GM12873 (cell line): ENCODE measurements at regions not wholly inside any gene's neighbourhood (a gene's known extent, or its start where the extent isn't known, plus 50 kb on each side); places are given as distances from the start of the nearest gene placed in this dataset.

ENCODE experiments used
- TF ChIP-seq, protein P1 (sequence below): IDR thresholded peaks from 2 replicates; pipeline ENCODE4 v1.5.1; 2012; ENCODE audit warnings: low read depth, mild to moderate bottlenecking, moderate library complexity, low read length, control low read depth; ENCODE audit not compliant: insufficient read depth; ENCODE audit errors: missing control alignments

DNA sequence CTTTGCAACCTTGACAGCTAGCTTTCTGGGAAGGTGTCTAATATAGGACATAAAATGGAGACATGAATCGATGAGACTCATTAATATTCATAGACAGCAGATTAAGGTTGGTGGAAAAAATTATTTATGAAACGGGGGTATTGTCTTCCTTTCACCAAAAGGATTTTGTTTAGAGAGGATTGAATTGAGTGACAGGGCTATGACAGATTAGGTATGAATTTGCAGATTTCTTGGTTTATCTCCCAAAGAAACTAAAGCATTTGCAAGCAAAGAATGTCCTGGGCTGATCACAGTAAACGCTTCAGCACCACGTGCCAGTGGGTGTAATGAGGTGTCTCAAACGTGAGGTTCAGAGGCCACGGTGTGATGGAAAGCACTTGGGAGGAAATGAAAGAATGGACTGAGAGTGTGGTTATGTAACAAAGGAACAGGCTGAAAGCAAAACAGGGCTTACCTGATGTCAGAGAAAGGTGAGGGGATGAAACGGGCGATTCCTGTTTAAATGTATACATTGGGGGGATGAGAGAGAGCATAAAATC is 329.2 kb upstream of the NPVF start:
- TF ChIP-seq, protein P1, sequence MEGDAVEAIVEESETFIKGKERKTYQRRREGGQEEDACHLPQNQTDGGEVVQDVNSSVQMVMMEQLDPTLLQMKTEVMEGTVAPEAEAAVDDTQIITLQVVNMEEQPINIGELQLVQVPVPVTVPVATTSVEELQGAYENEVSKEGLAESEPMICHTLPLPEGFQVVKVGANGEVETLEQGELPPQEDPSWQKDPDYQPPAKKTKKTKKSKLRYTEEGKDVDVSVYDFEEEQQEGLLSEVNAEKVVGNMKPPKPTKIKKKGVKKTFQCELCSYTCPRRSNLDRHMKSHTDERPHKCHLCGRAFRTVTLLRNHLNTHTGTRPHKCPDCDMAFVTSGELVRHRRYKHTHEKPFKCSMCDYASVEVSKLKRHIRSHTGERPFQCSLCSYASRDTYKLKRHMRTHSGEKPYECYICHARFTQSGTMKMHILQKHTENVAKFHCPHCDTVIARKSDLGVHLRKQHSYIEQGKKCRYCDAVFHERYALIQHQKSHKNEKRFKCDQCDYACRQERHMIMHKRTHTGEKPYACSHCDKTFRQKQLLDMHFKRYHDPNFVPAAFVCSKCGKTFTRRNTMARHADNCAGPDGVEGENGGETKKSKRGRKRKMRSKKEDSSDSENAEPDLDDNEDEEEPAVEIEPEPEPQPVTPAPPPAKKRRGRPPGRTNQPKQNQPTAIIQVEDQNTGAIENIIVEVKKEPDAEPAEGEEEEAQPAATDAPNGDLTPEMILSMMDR = no peak

DNA sequence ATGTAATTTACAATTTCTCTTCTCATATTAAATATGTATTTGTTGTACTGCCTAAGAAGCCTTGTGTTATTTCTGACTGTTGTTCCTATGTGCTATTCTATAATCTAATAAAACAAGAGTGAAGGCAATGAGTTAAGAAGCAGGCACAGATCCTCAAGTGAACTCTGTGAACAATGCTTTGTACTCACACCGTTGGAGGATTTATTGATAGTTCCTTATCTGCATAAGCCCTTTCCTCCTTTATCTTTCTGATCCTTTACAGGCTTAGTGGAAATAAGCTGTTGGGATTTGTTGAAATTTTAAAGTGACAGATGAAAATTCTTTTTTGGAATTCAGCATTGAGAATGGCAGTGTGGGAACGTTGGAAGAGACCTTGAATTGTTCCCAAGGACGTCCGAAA is 329.6 kb upstream of the NPVF start:
- TF ChIP-seq, protein P1 = no peak

DNA sequence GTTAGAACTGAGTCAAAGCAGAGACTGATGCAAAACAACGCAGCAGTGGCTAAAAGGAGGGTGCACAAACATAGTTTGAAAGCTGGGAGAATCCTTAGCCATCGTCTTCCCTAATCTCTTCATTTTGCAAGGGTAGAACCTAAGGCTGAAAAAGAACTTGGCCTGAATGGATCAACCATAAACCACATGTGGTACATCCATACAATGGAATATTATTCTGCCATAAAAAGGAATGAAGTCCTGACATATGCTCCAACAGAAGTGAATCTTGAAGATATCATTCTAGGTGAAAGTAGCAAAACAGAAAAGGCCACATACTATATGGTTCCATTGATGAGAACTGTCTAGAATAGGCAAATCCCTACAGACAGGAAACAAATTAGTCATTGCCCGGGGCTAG is 330.3 kb upstream of the NPVF start:
- TF ChIP-seq, protein P1 = no peak

DNA sequence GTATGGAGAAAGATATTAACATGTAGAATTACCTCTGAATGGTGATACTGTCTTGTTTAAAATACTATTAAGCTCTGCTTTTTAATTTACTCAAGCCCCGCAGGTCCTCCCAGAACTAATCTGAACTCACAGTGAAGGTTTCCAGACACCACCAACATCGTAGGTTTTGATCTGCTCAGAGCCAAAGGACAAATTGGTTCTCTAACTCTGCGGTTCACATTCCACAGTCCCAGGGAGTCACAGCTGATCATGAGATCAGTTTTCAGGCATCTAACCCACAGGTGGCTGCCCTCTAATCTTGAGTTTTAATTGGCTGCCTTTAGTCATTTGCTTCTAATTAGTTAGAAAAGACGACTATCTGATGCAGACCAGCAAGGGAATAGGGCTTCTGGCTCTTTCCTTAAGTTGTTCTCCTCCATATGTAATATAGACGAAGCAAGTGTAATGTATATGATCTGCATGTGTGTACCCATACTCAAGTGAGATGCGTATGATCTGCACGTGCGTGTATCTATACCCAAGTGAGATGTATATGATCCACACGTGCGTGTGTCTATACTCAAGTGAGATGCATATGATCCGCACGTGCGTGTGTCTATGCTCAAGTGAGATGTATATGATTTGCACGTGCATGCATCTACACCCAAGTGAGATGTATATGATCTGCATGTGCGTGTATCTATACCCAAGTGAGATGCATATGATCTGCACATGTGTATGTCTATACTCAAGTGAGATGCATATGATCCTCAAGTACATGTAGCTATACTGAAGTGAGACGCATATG is 331.5 kb upstream of the NPVF start:
- TF ChIP-seq, protein P1 = no peak

DNA sequence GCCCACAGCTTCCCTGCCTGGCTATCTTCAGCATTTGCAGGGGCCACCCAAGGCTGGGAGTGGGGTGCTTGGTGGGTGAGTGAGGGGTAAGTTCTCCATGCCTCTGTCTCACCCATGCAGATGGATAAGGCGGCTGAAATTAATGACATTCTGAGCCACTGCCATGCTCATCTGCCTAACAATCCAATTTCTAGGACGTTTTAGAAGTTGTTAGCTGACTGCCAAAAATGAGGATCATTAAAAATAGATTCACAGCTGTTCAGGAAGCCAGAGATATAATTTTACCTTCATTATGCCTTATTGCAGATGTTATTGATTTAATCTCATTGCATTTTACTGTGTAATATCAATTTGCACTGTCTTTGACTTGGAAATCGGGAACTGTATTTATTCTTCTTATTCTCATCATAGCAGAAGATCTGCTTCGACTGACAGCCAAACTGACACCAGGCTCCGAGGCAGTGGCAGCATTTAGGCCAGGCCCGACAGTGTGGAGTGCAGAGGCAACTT is 334.4 kb upstream of the NPVF start:
- TF ChIP-seq, protein P1 = no peak

DNA sequence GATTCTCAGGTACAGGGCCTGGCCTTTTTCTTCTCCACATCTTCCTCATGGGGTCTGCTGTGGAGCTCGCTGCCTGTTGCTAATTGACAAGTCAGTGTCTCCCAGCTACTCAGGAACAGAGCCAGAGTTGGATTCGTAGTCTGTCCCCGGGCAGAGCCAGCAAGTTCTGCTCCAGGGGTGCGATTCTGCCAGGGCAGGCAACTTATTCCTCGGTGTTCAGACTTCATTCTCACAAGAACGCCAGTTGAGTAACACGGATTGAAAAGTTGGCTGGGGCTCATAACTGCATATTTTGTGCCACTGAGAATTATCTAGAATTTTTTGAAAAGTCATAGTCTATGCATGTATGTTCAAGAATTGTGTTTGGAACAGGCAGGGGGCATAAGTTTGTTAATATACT is 336.7 kb upstream of the NPVF start:
- TF ChIP-seq, protein P1 = no peak

DNA sequence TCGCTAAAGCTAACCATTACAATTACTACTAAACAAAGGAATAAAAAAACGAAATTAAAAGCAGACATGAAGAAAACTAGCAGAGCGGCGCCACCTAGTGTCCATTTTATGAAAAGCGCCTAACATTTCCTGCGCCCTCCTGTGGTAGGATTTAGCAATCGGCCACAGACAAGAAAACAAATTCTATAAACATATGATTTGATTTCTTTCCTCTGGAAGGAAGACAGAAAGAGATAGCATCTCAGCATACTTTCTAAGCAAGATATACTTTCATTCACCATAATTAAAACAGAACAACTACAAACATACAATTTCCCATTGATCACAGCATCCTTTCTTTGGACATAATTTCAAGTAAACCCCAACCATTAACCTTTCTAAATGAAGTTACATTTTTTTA is 337.7 kb upstream of the NPVF start:
- TF ChIP-seq, protein P1 = peak; percentile 99
